NCI-H748 treated with DMSO at 0.1 percent for 48 hours (cell line): ENCODE measurements at regions not wholly inside any gene's neighbourhood (a gene's known extent, or its start where the extent isn't known, plus 50 kb on each side); places are given as distances from the start of the nearest gene placed in this dataset.

Experiments used
- DNase-seq: peaks from one replicate; lab custom pipeline; 2025; lab: John Stamatoyannopoulos, UW

DNA sequence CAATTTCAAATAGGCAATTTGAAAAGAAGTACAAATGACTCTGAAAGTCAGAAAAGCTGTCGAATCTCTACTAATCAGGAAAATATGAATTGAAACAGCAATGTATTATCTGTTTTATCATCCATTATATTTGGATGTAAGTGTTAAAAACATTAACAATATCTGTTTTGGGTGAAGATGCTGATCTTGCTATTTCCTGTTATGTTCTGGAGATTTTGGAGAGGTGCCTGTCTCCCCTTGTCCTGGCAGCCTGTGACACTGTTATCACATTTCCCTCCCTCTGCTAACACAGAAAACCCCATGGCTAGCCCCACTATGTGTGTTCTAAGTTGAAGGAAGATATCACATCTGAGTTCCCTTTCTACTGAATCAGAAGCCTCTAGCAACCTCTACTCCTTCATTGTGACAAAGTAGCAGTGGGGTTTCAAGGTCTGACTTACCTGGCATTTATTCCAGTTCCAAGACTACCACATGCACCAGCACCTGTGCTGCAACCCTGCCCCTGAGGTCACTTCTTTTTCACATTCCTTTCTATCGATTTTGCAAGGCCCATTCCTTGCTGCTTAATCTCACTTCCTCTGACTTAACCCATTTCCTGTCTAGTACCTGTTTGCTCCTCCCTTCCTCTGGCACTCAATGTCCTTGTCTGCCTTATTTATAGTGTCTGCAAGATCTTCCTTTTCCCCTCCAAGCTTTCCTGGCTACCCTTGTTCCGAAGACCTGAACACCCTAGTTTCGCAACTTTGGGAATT is 95.5 kb upstream of the COL8A1 start:
- no peak for DNase-seq

- no peak for DNase-seq
Measured at GRCh38 chr3:99541181-99541580, 97.2 kb upstream of the COL8A1 start.

DNA sequence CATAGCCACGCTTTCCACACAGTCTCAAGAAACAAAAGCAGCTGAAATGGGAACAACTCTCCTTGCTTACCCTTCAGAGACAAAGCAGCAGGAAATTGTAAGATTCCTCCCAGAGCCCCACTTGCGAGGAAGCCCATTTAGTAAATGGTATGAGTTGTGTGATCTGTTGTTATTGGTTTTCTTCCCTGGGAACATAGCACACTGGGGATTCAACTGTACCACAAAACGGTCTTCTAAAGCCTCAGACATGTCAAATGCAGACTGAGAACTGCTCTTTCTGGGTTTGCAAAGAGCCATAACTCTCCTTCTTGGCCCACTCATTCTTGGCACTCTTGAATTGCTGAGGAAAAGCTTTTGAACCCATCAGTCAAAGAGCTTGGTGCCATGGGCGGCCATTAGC is 101.0 kb upstream of the COL8A1 start:
- DNase-seq = no peak

DNA sequence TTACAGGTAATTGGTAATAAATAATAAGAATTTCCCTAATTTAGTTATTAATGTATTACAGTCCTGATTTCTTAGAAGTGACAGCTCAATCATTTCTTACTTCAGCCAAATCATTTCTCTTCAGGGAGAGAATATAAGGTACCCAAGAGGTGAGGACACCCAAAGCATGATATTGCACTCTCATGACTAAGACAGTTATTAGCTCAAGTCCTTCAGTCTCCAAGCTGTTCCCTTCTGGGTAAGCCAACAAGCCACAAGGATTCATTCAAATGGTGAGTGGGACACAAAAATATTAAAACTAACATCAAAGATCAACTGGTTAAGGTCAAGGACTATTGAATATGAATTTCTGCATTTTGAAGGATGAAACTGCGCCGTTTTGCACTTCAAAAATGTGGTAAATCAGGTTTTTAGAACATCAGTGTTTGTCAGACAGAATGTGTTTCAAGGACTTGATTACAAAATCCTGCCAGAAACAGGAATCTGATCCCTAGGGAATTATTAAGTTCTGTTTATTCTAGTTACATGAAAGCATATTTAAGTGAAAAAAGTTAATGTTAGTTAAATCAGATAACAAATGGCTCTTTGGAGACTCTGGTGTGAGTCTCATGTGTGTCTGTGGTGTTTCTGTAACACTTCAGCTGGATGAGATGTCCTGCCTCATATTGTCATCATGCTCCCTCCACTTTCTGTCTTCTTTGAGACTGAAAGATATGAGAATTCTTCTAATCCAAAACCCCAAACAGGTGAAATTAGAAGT is 101.7 kb upstream of the COL8A1 start:
- no peak for DNase-seq

- DNase-seq = no peak
Measured at GRCh38 chr3:99534951-99535704, 103.3 kb upstream of the COL8A1 start.

- DNase-seq = no peak
Measured at GRCh38 chr3:99532246-99532645, 106.1 kb upstream of the COL8A1 start.

DNA sequence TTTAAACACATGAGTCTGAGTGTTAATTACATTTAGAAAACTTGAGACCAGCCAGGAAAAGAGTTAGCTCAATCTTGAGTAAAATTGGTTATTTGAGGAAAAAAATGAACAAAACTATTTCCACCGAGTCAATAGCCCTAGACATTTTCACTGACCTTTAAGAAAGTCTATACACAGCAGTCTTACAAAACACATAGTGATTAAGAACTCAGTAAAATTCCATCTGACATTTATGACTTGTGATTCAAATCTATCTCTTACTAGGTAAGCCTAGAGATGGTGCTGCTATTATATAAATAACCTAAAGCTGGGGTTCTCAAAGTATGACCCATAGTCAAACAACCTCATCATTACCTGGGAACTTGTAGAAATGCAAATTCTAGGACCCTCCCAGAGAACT is 109.1 kb upstream of the COL8A1 start:
- no peak for DNase-seq

GRCh38 chr3:99526921-99527320 is 111.5 kb upstream of the COL8A1 start:
- no peak for DNase-seq

DNA sequence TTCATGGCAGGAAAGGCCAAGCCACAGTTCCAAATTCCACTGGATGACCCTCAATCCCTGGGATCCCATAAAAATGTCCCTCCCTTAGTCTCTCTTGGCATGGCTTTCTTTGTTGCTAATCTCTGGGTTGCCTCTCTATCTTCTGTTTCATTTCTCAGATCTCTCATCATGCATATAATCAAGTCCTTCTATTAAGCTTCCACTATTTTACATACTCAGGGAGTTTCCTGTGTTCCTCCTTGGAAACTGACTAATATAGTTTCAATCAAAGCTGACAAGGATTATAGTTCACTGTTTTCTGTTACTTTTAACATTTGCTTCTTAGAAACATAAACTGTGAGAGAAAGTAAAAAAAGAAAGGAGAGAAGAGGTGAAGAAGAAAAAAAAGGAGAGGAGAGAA is 113.8 kb upstream of the COL8A1 start:
- no peak for DNase-seq

DNA sequence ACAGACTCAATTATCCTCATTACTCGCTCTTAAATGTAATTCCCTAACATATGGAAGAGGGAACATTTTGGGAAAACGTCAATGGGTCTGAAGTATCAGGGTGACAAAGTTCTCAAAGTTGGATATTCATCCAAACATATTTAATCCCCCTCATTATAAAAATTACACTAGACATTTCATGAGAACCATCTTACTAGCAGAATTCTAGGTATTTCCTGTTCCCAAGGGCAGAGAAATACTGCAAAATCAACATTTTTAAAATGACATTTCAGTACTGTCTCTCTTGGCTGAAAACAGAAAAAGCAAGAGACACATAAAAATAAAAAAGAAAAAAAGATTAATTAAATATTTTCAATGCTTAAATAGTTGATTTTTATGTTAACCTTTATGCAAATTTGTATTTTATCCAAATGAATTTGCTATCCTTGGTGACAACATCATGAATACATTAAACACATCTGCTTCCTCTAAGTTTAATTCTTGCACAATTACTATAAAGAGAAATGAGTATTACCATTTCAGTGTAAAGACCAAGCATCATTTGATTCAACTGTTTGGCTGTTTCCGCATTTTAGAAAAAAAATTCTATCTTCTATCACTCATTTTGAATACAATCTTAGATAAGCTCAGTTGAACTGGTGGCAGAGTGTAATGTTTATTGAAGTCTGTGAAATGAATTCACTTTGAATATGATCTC is 114.8 kb upstream of the COL8A1 start:
- no peak for DNase-seq

DNA sequence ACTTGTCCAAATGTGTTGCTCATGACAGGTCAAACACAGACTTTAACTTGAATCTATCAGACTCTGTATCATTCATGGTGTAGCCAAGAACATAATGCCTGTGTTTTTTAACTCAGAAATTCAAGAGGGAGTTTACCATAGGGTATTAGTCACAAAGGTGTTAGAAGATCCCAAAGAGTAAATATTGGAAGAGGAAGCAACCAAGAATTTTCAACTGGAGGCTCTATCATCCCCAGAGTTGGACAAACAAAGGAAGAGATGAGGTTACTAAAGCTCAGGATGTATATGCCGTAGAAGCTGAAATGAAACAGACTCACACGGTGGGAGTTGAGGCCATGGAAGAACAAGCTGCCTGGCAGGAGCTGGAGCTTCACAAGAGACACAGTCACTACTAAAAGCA is 116.2 kb upstream of the COL8A1 start:
- no peak for DNase-seq

DNA sequence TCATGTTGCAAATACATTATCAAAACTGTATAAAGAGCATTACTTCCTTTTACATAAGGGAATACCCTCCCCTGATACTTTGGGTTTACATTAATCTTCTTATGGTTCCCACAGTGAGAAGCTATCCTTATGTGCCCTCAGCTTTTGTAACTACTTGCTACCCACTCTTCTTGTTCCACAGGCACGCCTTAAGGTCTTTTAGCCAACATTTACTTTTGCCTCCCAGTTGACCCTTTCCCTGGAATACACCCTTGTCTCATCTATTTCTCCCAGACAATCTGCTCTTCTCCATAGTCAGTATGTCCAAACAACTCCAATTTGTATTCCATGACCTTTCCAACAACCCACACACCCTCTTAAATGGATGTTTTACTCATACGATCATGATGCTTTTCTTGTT is 116.8 kb upstream of the COL8A1 start:
- no peak for DNase-seq

DNA sequence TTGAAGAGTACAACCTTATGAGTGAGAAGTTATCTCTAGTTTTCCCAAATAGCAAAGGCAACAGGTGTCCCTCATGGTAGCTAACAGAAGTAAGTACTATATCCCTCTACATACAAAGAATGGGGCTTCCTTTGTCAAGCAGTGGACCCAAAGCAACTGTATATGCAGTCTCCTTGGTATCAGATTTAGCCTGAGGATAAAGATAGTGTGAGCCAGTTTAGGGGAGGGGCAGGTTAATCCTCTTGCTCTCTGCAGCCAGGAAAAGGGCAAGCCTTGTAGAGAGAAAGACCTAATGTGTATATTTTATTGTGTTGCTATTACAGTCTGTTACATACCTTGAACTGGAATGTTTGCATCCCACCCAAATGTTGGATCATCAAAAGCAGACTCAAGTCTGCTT is 117.9 kb upstream of the COL8A1 start:
- no peak for DNase-seq

DNA sequence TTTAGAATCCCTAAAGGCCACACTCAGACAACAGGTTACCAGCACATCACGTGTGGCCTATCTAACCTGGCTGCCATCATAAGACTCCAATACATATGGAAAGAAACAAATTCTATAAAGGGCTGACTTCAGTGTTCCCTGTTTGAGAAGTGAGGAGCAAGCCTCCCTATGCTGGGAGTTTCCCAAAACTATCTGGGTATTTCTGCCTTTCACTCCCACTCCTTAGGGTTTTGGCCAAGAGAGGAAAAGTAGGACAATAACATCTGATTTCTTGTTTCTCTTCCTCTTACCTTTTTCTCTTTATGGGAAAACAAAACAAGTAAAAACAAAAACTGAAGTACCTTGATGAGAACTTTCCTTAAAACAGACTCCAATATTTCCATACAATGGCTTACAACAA is 121.5 kb upstream of the COL8A1 start:
- DNase-seq = no peak

GRCh38 chr3:99515891-99516290 is 122.5 kb upstream of the COL8A1 start:
- no peak for DNase-seq

GRCh38 chr3:99509224-99509623 is 129.2 kb upstream of the COL8A1 start:
- DNase-seq = no peak

- DNase-seq = no peak
Measured at GRCh38 chr3:99508191-99508590, 130.2 kb upstream of the COL8A1 start.

- no peak for DNase-seq
Measured at GRCh38 chr3:99505646-99506269, 132.6 kb upstream of the COL8A1 start.

- no peak for DNase-seq
Measured at GRCh38 chr3:99505200-99505599, 133.2 kb upstream of the COL8A1 start.

GRCh38 chr3:99504258-99504657 is 134.1 kb upstream of the COL8A1 start:
- no peak for DNase-seq

- no peak for DNase-seq
Measured at GRCh38 chr3:99503350-99503749, 135.0 kb upstream of the COL8A1 start.

DNA sequence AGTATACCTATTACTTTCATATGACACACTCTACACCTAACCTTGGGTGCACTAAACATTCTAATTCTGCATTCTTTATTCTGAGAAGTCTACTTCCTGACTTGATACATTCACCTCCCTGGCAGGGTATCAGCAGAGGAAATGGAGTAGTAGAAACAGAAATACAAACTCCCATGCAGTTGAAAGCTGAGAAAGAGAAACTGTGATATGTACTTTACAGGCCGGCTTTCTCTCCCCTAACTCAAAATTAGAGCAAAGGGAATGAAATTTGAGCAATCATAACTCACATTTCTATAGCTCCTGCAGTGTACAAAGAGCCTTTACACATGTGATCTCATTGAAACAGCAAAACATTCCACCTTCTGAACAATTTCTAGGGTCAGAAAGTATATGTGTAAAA is 135.5 kb upstream of the COL8A1 start:
- no peak for DNase-seq
